ENCODE measurements at regions not wholly inside any gene's neighbourhood (a gene's known extent, or its start where the extent isn't known, plus 50 kb on each side); places are given as distances from the start of the nearest gene placed in this dataset.

- no peak for ATAC-seq
- Histone ChIP-seq H3K27me3 (ENCODE audit: insufficient read depth in 3 of 3, low read length in 2 of 3) (no peaks in the 10 kb centered on the region), H3K36me3 (ENCODE audit: insufficient read depth in 1 of 2, low read depth in 1 of 2) (no peaks in the 10 kb centered on the region), H3K4me3 (no peak overlapping the region), H3K27ac (no peak overlapping the region), H3K4me1 (no peaks in the 10 kb centered on the region), H3K9me3 (no peaks in the 10 kb centered on the region)
- intact Hi-C loops (cut with DNase I): loop anchor here in 1 of 2 donors (1.0 kb wide), 1 partner anchor 26 kb away; no protein-coding TSS in a partner anchor
- TF ChIP-seq CTCF (IDR thresholded peaks at IDR 0.05): no peak
- WGBS, 3 donors: 85 to 90% (median 89%) methylated on average over 7 of the region's 7 CpGs
- no peak for DNase-seq
Observed at GRCh38 chr2:51247252-51247805, 215.4 kb upstream of the NRXN1 start.

GRCh38 chr2:51243892-51244535 lies 212.1 kb upstream of the NRXN1 start:
- TF ChIP-seq CTCF (IDR thresholded peaks at IDR 0.05): no peak
- Histone ChIP-seq H3K9me3 (no peaks in the 10 kb centered on the region), H3K4me1 (no peaks in the 10 kb centered on the region), H3K27me3 (ENCODE audit: insufficient read depth in 3 of 3, low read length in 2 of 3) (no peaks in the 10 kb centered on the region), H3K27ac (no peak overlapping the region), H3K4me3 (no peak overlapping the region), H3K36me3 (ENCODE audit: insufficient read depth in 1 of 2, low read depth in 1 of 2) (no peaks in the 10 kb centered on the region)
- DNase-seq (no peak), ATAC-seq (no peak)
- intact Hi-C loops (cut with DNase I): no loop called here

GRCh38 chr2:51237626-51238271 lies 205.8 kb upstream of the NRXN1 start:
- no peaks in the 10 kb centered on the region for H3K4me1 ChIP-seq
- TF ChIP-seq CTCF (IDR thresholded peaks at IDR 0.05): no peak
- no peak overlapping the region for H3K4me3 ChIP-seq
- H3K9me3 ChIP-seq: no peaks in the 10 kb centered on the region
- H3K27me3 ChIP-seq (ENCODE audit: insufficient read depth in 3 of 3, low read length in 2 of 3): no peaks in the 10 kb centered on the region
- H3K36me3 ChIP-seq (ENCODE audit: insufficient read depth in 1 of 2, low read depth in 1 of 2): no peaks in the 10 kb centered on the region
- no peak for ATAC-seq
- intact Hi-C loops (cut with DNase I): no loop called here
- H3K27ac ChIP-seq: no peak overlapping the region
- no peak for DNase-seq

GRCh38 chr2:51232027-51232426 lies 200.1 kb upstream of the NRXN1 start:
- DNase-seq: no peak
- TF ChIP-seq CTCF (IDR thresholded peaks at IDR 0.05): no peak
- intact Hi-C loops (cut with DNase I): no loop called here
- no peak for ATAC-seq
- H3K27me3 ChIP-seq (ENCODE audit: insufficient read depth in 3 of 3, low read length in 2 of 3): no peaks in the 10 kb centered on the region
- no peaks in the 10 kb centered on the region for H3K9me3 ChIP-seq
- WGBS, 3 donors: 17 to 26% (median 25%) methylated on average over 1 of the region's 1 CpG
- no peaks in the 10 kb centered on the region for H3K4me1 ChIP-seq
- H3K27ac ChIP-seq: no peak overlapping the region
- no peak overlapping the region for H3K4me3 ChIP-seq
- H3K36me3 ChIP-seq (ENCODE audit: insufficient read depth in 1 of 2, low read depth in 1 of 2): no peaks in the 10 kb centered on the region

Data from psoas muscle (tissue), 7 donors.